EH (cell line): ENCODE measurements at regions not wholly inside any gene's neighbourhood (a gene's known extent, or its start where the extent isn't known, plus 50 kb on each side); places are given as distances from the start of the nearest gene placed in this dataset.

ENCODE experiments used
- DNase-seq: peaks from one replicate; pipeline ENCODE4 v3.0.0-alpha.2; 2015; ENCODE audit warnings: low read depth

DNA sequence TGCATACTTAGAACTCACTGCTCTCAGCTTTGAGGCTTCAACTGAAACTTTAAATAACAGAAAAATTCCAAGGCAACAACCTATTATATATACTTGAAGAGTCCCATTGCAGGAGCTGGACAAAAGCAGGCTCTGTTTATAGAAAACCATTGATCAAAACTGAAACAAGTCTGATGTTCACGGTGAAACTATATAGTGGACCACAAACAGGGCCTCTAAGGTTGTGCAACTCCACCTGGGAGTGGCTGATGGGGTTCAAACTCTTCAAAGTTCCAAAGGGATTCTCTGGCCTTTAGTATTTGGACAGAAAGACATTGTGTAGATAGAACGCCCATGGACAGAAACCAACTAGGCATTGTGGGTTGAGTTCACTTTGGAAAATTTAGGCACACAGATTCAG, 140.3 kb downstream of the ZC3H11B start:
- DNase-seq = no peak

- DNase-seq = no peak
Observed at GRCh38 chr1:219467524-219467923, 145.4 kb downstream of the ZC3H11B start.

GRCh38 chr1:219466766-219467165, 146.1 kb downstream of the ZC3H11B start:
- no peak for DNase-seq

DNA sequence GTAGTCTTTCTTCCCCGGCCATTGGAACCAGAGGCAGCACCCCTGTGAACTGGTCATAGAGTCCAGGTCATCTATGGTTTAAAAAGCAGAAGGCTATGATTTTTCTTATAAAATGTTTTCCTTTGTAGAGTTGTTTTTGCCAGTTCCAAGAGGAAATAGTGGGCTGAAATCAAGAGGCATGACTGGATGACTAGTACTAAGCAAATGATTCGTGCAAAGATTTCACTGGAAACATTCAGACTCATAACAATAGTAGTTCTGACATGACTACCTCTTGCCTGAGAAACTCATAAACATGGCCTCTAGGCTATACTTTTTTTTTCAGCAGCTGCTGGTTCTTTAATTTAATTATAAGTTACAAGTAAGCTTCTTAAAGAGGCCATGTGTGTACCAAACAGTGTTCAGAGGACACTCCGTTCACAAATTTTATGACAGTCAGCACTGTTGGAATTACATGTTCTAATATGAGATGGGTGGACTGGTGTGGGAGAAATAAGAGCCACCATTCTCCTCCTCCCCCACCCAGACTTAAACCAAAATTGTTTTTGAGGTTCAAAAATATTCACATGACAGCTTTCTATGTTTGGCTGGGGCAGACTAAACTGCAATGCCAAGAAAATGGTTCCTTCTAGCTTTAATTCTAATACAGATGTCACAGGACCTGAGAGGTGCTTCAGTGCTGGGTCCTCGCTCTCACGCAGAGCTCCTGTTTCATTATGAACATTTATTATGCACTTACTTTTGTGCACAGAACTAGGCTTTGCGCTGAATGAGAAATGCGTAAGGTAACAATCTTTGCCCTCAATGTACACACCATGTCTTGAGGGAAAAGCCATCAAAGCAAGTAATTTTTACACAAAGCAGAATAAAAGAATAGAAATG, 147.5 kb downstream of the ZC3H11B start:
- peak; percentile 79 for DNase-seq

GRCh38 chr1:219463636-219464035, 149.3 kb downstream of the ZC3H11B start:
- DNase-seq = peak; percentile 40

GRCh38 chr1:219461981-219462400, 150.9 kb downstream of the ZC3H11B start:
- peak; percentile 25 for DNase-seq

DNA sequence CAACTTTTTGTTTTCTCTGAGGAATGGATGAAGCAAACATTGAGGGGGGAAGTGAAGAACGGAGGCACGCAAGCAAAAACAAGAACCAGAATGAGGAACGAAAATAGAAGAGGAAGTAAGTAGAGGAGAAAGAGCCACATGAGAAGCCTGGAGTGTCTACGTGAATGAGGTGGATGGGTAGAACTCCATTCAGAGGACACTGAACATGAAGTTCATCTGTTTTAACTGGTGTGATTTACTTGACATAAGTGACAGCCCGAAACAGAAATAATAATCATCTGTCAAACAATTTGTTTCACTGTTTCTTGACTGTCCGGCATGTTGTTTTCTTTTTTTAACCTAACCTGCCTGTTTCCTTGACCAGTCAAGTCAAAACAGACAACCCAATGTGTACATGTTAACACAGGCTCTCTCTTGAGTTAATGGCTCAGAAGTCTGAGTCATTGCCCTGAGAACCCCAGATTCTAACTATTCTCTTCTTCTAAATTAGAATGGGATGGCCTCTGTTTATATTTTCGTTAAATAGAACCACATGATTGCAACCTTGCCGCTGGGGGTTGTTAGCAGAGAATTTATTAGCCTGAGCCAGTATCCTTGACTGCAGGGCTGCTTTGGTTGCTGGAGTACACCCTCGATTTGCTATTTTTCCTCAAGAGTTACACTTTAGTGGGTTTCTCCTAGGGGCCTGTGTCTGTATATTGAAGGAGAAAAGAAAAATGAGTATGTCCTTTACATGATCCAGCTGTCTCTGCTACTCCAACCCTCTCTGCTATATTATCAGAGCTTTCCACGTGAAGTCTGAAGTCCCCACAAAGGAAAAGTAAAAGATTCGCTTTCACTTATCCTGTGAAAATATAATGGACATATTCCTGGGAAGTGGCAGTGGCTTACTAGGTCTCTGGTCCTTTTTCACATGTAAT, 151.7 kb downstream of the ZC3H11B start:
- peak; percentile 83 for DNase-seq

- DNase-seq = no peak
Observed at GRCh38 chr1:219460081-219460895, 152.6 kb downstream of the ZC3H11B start.

DNA sequence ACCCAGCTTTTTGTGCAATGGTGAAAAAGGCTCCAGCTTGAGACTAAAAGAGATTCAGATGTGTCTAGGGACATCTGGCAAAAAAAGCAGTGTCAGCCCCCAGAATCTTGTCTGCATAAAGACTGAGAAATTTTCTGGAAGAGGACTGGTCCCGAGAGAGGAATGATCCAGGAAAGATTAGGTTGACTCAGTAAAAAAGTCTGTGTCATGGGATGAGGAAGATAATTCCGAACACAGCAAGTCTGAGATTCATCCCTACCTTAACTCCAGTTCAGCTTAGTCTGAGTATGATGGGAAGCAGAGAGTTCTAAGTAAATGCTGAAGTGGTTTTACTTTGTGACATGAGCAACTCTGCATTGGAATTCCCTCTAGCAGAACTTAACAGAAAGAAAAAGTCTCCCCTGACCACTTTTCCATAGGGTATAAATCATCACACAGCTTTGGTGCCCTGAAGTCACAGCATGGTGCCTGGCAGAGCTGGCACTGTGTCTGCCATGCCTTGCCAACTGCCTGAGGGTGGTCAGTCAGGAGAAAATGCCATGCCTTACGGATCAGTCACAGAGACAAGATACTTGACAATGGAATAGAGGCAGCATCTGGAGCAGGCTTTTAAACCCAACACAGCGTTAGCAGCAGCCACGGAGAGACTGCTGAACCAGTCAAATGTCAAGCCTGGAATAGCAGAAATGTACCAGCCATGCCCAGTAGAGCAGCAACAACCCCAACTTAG, 153.4 kb downstream of the ZC3H11B start:
- peak; percentile 38 for DNase-seq

DNA sequence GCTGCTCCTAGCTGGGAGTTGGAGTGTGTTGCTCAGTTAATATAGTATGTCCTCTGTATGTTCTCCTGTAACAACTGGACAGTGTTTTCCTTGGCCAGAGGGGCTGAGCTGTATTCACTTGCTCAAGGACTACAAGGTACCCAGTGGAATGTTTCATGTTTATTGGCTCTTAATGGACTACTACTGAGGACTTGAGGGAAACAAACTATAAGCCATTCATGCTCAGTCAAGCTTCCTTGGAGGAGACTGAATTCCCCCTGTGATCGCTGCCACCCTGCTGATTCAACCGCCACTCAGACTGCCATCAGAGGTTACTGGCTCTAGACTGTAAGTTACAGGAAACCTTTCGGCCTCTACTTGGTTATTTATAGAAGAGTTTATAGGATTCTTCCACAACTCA, 166.6 kb downstream of the ZC3H11B start:
- DNase-seq = peak; percentile 67

- no peak for DNase-seq
Observed at GRCh38 chr1:219445864-219446263, 167.0 kb downstream of the ZC3H11B start.

DNA sequence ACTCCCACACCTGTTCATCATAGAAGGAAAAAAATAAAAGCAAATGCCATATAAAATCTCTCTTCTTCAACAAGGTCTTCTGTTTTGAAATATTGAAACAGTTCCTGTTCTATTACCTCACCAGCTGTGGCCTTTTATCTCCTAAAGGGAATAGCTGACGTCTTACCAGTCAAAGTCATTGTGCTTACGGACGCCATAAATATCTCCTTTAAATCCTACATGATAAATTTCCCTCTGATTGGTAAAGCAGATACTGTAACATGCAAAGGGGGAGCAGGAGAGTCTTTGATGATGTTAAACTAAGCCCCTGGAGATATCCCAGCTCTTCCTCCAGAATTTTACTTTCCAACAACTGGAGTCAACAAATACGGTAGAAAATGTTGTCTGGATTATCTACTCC, 168.4 kb downstream of the ZC3H11B start:
- DNase-seq = no peak

GRCh38 chr1:219443763-219444162, 169.1 kb downstream of the ZC3H11B start:
- peak; percentile 13 for DNase-seq

GRCh38 chr1:219442611-219443061, 170.3 kb downstream of the ZC3H11B start:
- peak; percentile 55 for DNase-seq

DNA sequence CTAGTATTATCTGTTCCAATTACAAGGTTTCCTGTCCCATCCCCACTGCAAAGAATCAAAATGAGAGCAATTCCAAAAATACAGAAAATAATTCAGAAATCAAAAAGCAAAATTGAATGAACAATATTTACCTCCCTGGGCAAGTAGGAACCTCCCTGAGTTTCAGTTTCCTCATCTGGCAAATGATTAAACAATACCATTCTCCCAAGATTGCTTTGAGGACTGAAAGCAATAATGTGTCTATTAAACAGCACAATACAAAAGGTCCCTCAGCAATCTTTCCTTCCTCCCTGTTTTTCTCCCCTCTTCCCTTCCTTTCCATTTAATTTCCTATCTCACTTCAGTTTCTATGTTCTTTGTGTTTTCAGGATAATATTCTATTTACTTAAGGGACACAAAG, 171.0 kb downstream of the ZC3H11B start:
- DNase-seq = no peak

GRCh38 chr1:219439376-219439775, 173.5 kb downstream of the ZC3H11B start:
- no peak for DNase-seq

- no peak for DNase-seq
Observed at GRCh38 chr1:219438386-219438785, 174.5 kb downstream of the ZC3H11B start.

- DNase-seq = no peak
Observed at GRCh38 chr1:219434923-219435297, 178.0 kb downstream of the ZC3H11B start.

- DNase-seq = no peak
Observed at GRCh38 chr1:219434285-219434922, 178.5 kb downstream of the ZC3H11B start.

DNA sequence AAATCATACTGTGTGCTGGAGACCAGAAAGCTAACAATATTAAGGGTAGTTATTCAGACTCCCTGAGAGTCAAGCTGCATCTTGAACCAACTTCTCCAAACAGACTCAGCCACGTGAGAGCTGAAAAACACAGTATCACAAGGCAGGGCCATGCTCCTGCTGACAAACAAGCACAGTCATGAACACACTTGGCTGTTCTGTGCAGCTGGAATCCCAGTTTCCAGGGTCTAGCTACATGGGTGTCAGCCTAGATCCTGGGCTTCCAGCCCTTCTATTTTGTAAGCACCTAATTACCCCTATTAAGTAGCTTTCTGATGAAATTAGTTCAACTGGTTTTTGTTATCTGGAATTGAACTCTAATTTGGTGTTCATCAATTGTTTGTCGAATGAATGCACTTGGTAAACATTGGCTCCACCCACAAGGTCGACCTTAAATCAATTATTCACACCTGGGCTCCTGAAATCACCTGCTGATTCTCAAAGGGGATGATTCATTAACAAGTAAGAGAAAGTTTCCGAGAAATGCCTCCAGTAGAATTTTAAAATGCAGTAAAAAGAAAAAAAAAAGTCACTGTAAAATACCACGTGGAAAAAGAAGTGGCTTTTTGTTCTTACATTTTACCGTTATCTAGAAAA, 179.3 kb downstream of the ZC3H11B start:
- DNase-seq = no peak
